HCEC 1CT (cell line): ENCODE measurements at regions not wholly inside any gene's neighbourhood (a gene's known extent, or its start where the extent isn't known, plus 50 kb on each side); places are given as distances from the start of the nearest gene placed in this dataset.
"Not testable (repeated sequence)": the region's sequence is repeated elsewhere in the genome, so short reads cannot be mapped to it uniquely, and the experiment has no call there.

Experiments used
- DNase-seq: peaks from one replicate; pipeline ENCODE4 v3.0.0-alpha.2; 2017

- DNase-seq, result no peak
These were observed 117.8 kb upstream of the IGF1R start for GRCh38 chr15:98530570-98530969.

- DNase-seq, result no peak
These were observed 116.3 kb upstream of the IGF1R start for GRCh38 chr15:98532063-98532462.

GRCh38 chr15:98536976-98537375, 111.4 kb upstream of the IGF1R start:
- no peak for DNase-seq

GRCh38 chr15:98537516-98538060, 110.8 kb upstream of the IGF1R start:
- DNase-seq, result no peak

GRCh38 chr15:98541519-98541918, 106.8 kb upstream of the IGF1R start:
- DNase-seq, result no peak

DNA sequence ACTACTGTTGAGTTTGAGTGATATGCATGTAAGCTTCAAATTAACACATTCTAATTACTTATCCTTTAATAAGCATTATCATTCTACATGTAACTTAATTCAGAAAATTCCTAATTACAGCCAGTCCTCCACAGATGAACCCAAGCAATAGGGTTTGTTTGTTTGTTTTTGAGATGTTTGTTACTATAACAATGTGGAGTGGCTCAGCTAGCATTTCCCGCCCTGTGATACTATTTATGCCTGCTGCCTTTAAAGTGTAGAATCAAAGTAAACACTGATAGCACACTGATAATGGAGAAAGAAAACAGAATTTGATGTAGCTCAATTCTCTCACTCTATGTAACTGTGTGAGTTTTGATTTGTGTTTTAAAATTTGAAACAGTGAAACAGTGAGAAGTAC, 105.1 kb upstream of the IGF1R start:
- no peak for DNase-seq

- no peak for DNase-seq
These were observed 102.0 kb upstream of the IGF1R start for GRCh38 chr15:98546329-98546728.

DNA sequence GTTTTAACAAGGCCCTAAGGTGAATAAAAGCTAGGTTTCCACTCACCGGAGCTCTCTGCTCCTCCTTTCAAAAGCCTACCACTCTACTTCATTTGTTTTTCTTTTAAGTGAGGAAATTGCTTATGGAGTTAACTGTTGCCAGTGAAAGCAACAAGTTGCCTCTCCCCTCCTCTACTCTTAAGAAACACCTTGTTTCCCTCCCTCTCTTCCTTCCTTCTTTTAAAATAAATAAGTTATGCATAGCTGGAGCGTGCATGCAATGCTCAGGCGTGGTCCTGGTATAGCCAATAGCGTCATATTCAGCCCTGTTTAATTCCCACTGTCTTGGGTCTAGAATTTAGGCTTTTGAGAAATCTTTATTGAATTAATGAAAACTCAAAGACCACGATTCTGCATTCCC, 101.1 kb upstream of the IGF1R start:
- DNase-seq, result no peak

GRCh38 chr15:98547741-98548138, 100.6 kb upstream of the IGF1R start:
- DNase-seq, result no peak

- DNase-seq, result peak; percentile 71
These were observed 100.0 kb upstream of the IGF1R start for GRCh38 chr15:98548139-98548971.

DNA sequence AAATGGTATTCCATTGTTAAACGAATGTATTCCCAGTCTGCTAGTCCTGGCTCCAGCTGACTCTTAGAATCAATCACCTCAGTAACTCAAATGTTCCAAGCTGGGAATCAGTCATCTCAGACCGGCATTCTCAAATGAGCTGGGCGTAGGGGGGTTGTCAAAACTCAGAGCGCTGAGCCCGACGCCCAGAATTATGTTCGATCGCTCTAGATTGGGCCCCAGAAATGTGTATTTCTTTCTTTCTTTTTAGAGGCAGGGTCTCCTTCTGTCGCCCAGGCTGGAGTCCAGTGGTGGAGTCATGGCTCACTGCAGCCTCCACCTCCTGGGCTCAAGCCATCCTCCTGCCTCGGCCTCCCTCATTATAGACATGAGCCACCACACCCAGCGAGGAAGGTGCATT, 99.3 kb upstream of the IGF1R start:
- DNase-seq, result no peak

- DNase-seq, result no peak
These were observed 98.6 kb upstream of the IGF1R start for GRCh38 chr15:98549741-98550140.

GRCh38 chr15:98550363-98550762, 98.0 kb upstream of the IGF1R start:
- DNase-seq, result not testable (repeated sequence)

DNA sequence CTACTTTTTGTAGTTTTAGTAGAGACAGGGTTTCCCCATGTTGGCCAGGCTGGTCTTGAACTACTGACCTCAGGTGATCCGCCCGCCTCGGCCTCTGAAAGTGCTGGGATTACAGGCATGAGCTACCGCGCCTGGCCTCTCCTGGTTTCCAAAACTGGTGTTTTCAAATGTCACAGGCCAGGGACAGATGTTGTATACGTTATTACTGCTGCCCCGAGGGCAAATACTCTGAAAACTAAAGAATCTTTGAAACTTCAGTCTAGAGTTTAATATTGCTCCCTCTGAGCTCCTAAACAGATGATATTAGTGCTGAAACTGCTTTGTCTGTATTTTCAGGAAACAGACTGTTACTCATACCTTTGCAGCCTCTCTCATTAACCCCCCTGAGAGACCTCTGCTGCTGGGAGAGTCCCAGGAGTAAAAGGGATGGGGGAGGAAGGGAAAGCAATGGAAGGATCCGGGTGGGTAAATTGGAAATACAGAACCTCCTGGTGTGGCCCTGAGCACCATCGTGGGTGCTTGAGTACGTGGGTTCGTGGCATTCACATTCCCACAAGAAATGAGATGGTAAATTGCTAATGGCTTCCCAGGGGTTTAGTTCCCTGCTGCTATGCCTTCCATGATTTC, 96.3 kb upstream of the IGF1R start:
- no peak for DNase-seq

DNA sequence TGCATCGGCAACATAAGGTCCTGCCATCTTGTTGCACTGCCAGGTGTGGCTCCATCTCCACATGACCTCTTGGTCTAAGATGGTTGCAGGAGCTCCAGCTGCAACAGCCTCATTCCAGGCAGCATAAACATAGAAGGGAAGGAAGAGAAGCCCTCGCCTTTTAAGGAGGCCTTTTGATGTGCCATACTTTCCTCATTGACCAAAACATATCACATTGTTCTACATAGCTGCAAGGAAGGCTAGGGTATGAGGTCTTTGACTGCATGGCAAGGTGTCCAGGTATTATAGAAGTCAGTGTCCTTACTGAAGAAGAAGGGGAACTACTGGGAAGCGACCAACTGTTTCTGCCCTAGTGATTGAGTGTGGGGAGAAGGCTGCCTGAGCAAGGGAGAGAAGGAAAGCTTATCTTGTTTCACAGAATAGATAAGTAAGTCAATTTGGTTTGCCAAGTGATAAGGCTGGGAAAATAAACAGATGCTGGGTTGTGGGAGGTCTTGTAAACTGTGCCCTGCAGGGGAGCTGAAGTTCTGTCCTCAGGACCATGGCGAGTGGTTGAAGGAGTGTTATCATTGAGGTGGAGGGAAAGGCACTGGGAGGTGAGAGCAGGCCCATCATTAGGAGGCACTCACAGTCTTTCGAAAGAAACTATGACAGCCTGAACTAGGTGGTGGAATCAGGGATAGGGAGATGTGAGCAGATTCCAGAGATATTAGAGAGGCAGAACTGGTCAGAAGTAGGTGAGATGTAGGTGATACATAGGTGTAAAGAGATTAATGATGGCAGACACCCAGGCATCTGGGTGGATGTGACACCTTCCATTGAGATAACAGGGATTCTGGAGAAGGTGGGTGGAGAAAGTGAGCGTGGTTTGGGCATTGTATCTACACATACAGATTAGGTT, 93.8 kb upstream of the IGF1R start:
- no peak for DNase-seq

GRCh38 chr15:98555173-98555515, 93.2 kb upstream of the IGF1R start:
- no peak for DNase-seq

DNA sequence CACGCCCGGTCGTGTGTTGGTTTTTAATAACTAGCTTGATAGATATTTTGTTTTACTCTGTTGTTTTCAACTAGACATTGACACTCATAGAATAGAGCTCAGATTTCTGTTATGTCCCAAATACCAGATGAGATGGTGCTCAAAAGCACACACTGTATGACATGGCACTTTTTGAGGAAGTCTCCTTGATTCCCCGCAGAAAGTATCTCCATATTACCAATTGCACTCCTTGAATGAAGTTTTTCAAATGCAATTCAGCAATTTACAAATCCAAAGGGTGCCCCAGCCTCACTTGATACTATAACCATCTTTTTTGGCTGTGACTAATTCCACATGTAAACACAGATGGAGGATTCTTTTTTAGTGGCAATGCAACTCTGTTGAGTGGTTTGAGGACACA, 92.0 kb upstream of the IGF1R start:
- DNase-seq, result no peak

GRCh38 chr15:98560338-98560737, 88.0 kb upstream of the IGF1R start:
- no peak for DNase-seq

- no peak for DNase-seq
These were observed 87.0 kb upstream of the IGF1R start for GRCh38 chr15:98561169-98561941.

- no peak for DNase-seq
These were observed 85.9 kb upstream of the IGF1R start for GRCh38 chr15:98562331-98562937.

GRCh38 chr15:98565566-98565965, 82.8 kb upstream of the IGF1R start:
- DNase-seq, result no peak

DNA sequence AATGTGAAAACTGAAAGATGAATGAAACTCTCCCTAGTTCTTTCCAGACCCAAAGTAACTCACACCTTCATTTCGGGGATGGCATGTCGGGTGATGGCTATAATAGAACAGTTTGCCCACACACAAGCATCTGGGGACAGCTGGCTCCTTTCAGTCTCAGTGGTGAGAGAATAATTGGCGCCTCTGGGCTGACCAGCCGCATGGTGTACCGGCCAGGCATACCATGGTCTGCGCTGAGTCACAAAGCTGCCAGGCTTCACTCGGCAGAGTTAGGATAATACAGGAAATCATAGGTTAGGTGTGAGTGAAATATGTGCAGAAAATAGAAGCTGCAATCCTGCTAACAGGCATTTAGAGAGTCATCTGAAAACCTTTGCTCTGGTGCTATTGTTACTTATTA, 80.4 kb upstream of the IGF1R start:
- DNase-seq, result peak; percentile 54
